ENCODE measurements at regions not wholly inside any gene's neighbourhood (a gene's known extent, or its start where the extent isn't known, plus 50 kb on each side); places are given as distances from the start of the nearest gene placed in this dataset.

GRCh38 chr21:43357715-43358430 is 69.1 kb downstream of the SIK1 start:
- TF ChIP-seq CTCF (IDR thresholded peaks at IDR 0.05): no peak
- no peak for TF ChIP-seq POLR2A (IDR thresholded peaks at IDR 0.05)
- no peak for TF ChIP-seq POLR2AphosphoS5 (IDR thresholded peaks at IDR 0.05)
